GM13976 (cell line): ENCODE measurements at regions not wholly inside any gene's neighbourhood (a gene's known extent, or its start where the extent isn't known, plus 50 kb on each side); places are given as distances from the start of the nearest gene placed in this dataset.

Experiments
- DNase-seq: peaks from one replicate; pipeline ENCODE4 v3.0.0; 2012; ENCODE audit warnings: low spot score
- CTCF ChIP-seq: IDR thresholded peaks from 2 replicates; pipeline ENCODE4 v1.5.1; 2012; ENCODE audit warnings: borderline replicate concordance, mild to moderate bottlenecking; ENCODE audit not compliant: insufficient read depth; ENCODE audit errors: extremely low read depth, missing control alignments, control extremely low read depth
- in situ Hi-C: fragments of 300-500 bp; cut with MboI; formaldehyde crosslinking; loops from one replicate; pipeline ENCODE4 v1.12.0; 2022; ENCODE audit warnings: low sequenced_read_pairs, mixed read lengths, inconsistent platforms; ENCODE audit not compliant: unreplicated experiment

GRCh38 chr6:40947876-40948526 lies 91.0 kb downstream of the UNC5CL start:
- no peak for TF ChIP-seq CTCF
- in situ Hi-C loops: no loop called here
- no peak for DNase-seq

GRCh38 chr6:40946738-40947301 lies 92.2 kb downstream of the UNC5CL start:
- no peak for DNase-seq
- in situ Hi-C loops: no loop called here
- no peak for TF ChIP-seq CTCF

GRCh38 chr6:40937491-40937890 lies 101.5 kb downstream of the UNC5CL start:
- in situ Hi-C loops: no loop called here
- DNase-seq: no peak
- TF ChIP-seq CTCF: no peak

GRCh38 chr6:40936818-40937251 lies 102.2 kb downstream of the UNC5CL start:
- no peak for TF ChIP-seq CTCF
- in situ Hi-C loops: no loop called here
- no peak for DNase-seq

- in situ Hi-C loops: no loop called here
These were observed 105.2 kb downstream of the UNC5CL start for GRCh38 chr6:40933864-40934263.

GRCh38 chr6:40932953-40933352 lies 106.1 kb downstream of the UNC5CL start:
- in situ Hi-C loops: no loop called here
- no peak for TF ChIP-seq CTCF
- DNase-seq: no peak

More at GRCh38 chr6:40933864-40934263, 105.2 kb downstream of the UNC5CL start:
- no peak for DNase-seq
- no peak for TF ChIP-seq CTCF
